ENCODE measurements at regions not wholly inside any gene's neighbourhood (a gene's known extent, or its start where the extent isn't known, plus 50 kb on each side); places are given as distances from the start of the nearest gene placed in this dataset.

DNA sequence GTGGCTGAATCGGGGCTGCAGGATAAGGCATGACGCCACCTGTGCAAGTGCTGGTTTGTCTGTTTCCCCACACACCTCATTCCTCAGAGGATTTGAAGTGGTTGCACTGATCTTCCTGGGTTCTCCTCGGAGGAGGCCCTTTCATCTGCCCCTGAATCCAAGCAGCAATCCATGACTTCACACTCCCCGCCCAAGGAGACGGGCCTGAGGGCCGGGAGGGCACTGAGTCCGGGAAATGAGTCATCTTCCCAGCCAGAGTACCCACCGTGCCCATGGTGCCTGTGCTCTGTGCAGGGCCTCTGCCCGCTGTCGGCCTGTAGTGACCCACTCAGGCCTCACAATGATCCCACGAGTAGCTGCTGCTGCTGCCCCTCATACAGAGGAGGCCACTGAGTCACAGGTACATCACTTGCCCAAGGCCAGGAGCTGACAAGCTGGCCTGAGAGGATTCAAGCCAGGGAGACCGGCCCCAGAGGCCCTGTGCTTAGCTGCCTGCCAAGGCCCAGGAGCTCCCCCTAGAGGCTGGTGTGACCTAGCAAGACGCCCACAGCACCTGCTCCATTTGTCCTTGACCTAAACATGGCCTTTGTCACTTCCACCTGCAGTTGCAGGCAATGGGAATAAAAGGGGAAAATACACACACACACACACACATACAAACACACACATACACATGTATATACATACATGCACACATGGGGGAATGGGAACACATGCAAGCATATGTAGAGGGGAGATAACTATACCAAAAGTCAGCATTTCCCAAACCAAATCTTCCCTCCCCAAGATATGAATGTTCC, 240.0 kb downstream of the C16orf95 start:
- Histone ChIP-seq H3K79me2 (ENCODE audit: insufficient read depth, low read length) (no peaks in the 10 kb centered on the region), H2AFZ (ENCODE audit: low read depth, low read length) (no peak overlapping the region), H3K4me2 (ENCODE audit: low read length) (no peak overlapping the region), H3K9me3 (ENCODE audit: insufficient read depth, low read depth, low read length) (peaks cover 8% of the 10 kb centered on the region), H3K36me3 (ENCODE audit: insufficient read depth, low read length) (no peaks in the 10 kb centered on the region), H3K4me1 (ENCODE audit: insufficient read depth, low read length) (no peaks in the 10 kb centered on the region), H3K27me3 (ENCODE audit: insufficient read depth, low read length) (no peaks in the 10 kb centered on the region), H3K9ac (ENCODE audit: low read length) (no peak overlapping the region), H3K27ac (ENCODE audit: low read depth, low read length) (no peak overlapping the region), H3K4me3 (ENCODE audit: insufficient read depth, low read depth, low read length) (no peak overlapping the region), H4K20me1 (ENCODE audit: insufficient read depth, low read length) (no peaks in the 10 kb centered on the region)
- Mint-ChIP-seq H3K36me3 (ENCODE audit: low read depth, unreplicated experiment) (no peaks in the 10 kb centered on the region), H3K27me3 (ENCODE audit: low read depth, unreplicated experiment) (peaks cover 7% of the 10 kb centered on the region), H3K4me3 (ENCODE audit: unreplicated experiment) (no peak overlapping the region), H3K27ac (ENCODE audit: unreplicated experiment) (no peak overlapping the region), H3K4me1 (ENCODE audit: low read depth, unreplicated experiment) (no peaks in the 10 kb centered on the region), H3K9me3 (ENCODE audit: unreplicated experiment) (peaks cover 15% of the 10 kb centered on the region)
- no peak for FAIRE-seq
- peak; percentile 25 for DNase-seq (ENCODE audit: low read depth)
- no peak for TF ChIP-seq EZH2 (IDR thresholded peaks at IDR 0.05; ENCODE audit: insufficient read depth, low read length)
- TF ChIP-seq, protein P1, sequence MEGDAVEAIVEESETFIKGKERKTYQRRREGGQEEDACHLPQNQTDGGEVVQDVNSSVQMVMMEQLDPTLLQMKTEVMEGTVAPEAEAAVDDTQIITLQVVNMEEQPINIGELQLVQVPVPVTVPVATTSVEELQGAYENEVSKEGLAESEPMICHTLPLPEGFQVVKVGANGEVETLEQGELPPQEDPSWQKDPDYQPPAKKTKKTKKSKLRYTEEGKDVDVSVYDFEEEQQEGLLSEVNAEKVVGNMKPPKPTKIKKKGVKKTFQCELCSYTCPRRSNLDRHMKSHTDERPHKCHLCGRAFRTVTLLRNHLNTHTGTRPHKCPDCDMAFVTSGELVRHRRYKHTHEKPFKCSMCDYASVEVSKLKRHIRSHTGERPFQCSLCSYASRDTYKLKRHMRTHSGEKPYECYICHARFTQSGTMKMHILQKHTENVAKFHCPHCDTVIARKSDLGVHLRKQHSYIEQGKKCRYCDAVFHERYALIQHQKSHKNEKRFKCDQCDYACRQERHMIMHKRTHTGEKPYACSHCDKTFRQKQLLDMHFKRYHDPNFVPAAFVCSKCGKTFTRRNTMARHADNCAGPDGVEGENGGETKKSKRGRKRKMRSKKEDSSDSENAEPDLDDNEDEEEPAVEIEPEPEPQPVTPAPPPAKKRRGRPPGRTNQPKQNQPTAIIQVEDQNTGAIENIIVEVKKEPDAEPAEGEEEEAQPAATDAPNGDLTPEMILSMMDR (IDR thresholded peaks at IDR 0.05; ENCODE audit: insufficient read depth, low read depth, low read length) = peak; percentile 34

DNA sequence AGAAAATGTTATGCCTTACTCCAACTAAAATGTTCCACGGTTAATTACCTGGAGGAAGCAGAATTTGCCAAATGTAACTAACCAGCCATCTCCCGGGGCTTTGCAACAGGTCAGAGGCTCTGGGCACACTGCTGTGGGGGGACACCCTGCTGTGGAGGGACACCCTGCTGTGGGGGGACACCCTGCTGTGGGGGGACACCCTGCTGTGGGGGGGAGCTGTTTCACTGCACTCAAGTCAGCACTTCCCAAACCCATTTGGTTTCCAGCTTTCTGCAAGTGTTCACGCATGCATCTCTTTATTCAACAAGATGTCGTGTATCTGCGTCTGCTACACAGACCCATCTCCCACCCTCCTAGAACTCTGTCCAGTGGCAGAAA, 239.5 kb downstream of the C16orf95 start:
- no peak overlapping the region for H2AFZ ChIP-seq (ENCODE audit: low read depth, low read length)
- H3K27me3 ChIP-seq (ENCODE audit: insufficient read depth, low read length) = no peaks in the 10 kb centered on the region
- FAIRE-seq (no peak), DNase-seq (ENCODE audit: low read depth) (no peak)
- H3K9ac ChIP-seq (ENCODE audit: low read length) = no peak overlapping the region
- no peak overlapping the region for H3K27ac Mint-ChIP-seq (ENCODE audit: unreplicated experiment)
- no peak overlapping the region for H3K4me2 ChIP-seq (ENCODE audit: low read length)
- no peak overlapping the region for H3K4me3 Mint-ChIP-seq (ENCODE audit: unreplicated experiment)
- H3K4me3 ChIP-seq (ENCODE audit: insufficient read depth, low read depth, low read length) = no peak overlapping the region
- H3K36me3 ChIP-seq (ENCODE audit: insufficient read depth, low read length) = no peaks in the 10 kb centered on the region
- H3K4me1 ChIP-seq (ENCODE audit: insufficient read depth, low read length) = no peaks in the 10 kb centered on the region
- H3K36me3 Mint-ChIP-seq (ENCODE audit: low read depth, unreplicated experiment) = no peaks in the 10 kb centered on the region
- H3K27ac ChIP-seq (ENCODE audit: low read depth, low read length) = no peak overlapping the region
- no peaks in the 10 kb centered on the region for H3K4me1 Mint-ChIP-seq (ENCODE audit: low read depth, unreplicated experiment)
- no peaks in the 10 kb centered on the region for H4K20me1 ChIP-seq (ENCODE audit: insufficient read depth, low read length)
- H3K27me3 Mint-ChIP-seq (ENCODE audit: low read depth, unreplicated experiment) = peaks cover 7% of the 10 kb centered on the region
- TF ChIP-seq, protein P1 (IDR thresholded peaks at IDR 0.05; ENCODE audit: insufficient read depth, low read depth, low read length) = no peak
- TF ChIP-seq EZH2 (IDR thresholded peaks at IDR 0.05; ENCODE audit: insufficient read depth, low read length) = no peak
- no peaks in the 10 kb centered on the region for H3K79me2 ChIP-seq (ENCODE audit: insufficient read depth, low read length)
- H3K9me3 Mint-ChIP-seq (ENCODE audit: unreplicated experiment) = peaks cover 17% of the 10 kb centered on the region
- peaks cover 10% of the 10 kb centered on the region for H3K9me3 ChIP-seq (ENCODE audit: insufficient read depth, low read depth, low read length)

DNA sequence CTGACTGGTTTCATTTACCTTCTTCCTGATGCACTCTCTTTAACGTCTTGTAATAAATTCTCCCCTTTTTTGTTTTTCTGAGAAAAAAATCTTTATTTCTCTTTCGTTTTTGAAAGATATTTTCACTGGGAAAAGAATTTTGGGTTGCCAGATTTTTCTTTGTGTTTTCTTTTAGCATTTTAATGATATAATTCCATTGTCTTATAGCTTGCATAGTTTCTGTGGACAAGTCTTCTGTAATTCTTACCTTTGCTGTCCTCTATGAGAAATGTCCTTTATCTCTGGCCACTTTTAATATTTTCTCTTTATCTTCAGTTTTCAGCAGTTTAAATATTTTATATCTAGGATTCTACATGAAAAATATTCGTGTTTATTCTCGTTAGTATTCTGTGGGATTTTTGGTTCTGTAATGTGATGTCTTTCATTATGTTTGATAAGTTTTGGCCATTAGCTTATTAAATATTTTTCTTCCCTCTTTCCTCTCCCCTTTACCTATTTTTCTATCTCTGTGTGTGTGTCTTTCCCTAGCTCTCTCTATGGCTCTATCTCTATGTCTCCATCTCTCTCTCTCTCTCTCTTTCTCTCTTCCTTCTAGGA, 236.5 kb downstream of the C16orf95 start:
- Mint-ChIP-seq H3K9me3 (ENCODE audit: unreplicated experiment) (peaks cover 32% of the 10 kb centered on the region), H3K27me3 (ENCODE audit: low read depth, unreplicated experiment) (peaks cover 2% of the 10 kb centered on the region), H3K4me3 (ENCODE audit: unreplicated experiment) (no peak overlapping the region), H3K27ac (ENCODE audit: unreplicated experiment) (no peak overlapping the region), H3K36me3 (ENCODE audit: low read depth, unreplicated experiment) (no peaks in the 10 kb centered on the region), H3K4me1 (ENCODE audit: low read depth, unreplicated experiment) (no peaks in the 10 kb centered on the region)
- Histone ChIP-seq H3K79me2 (ENCODE audit: insufficient read depth, low read length) (no peaks in the 10 kb centered on the region), H3K4me2 (ENCODE audit: low read length) (no peak overlapping the region), H3K27ac (ENCODE audit: low read depth, low read length) (no peak overlapping the region), H4K20me1 (ENCODE audit: insufficient read depth, low read length) (no peaks in the 10 kb centered on the region), H3K36me3 (ENCODE audit: insufficient read depth, low read length) (no peaks in the 10 kb centered on the region), H2AFZ (ENCODE audit: low read depth, low read length) (no peak overlapping the region), H3K4me1 (ENCODE audit: insufficient read depth, low read length) (no peaks in the 10 kb centered on the region), H3K27me3 (ENCODE audit: insufficient read depth, low read length) (no peaks in the 10 kb centered on the region), H3K9ac (ENCODE audit: low read length) (no peak overlapping the region), H3K9me3 (ENCODE audit: insufficient read depth, low read depth, low read length) (peaks cover 18% of the 10 kb centered on the region), H3K4me3 (ENCODE audit: insufficient read depth, low read depth, low read length) (no peak overlapping the region)
- DNase-seq (ENCODE audit: low read depth) = no peak
- no peak for FAIRE-seq
- TF ChIP-seq, protein P1 (IDR thresholded peaks at IDR 0.05; ENCODE audit: insufficient read depth, low read depth, low read length) = no peak
- no peak for TF ChIP-seq EZH2 (IDR thresholded peaks at IDR 0.05; ENCODE audit: insufficient read depth, low read length)

Data from astrocyte (in vitro differentiated cells and primary cell).